Peyer's patch (tissue), 4 donors: ENCODE measurements at regions not wholly inside any gene's neighbourhood (a gene's known extent, or its start where the extent isn't known, plus 50 kb on each side); places are given as distances from the start of the nearest gene placed in this dataset.

Experiments used
- POLR2A ChIP-seq, 2 donors: fragments of 450-650 bp; IDR thresholded peaks; one replicate each; pipeline ENCODE4 v1.5.1; 2017; ENCODE audit warnings: antibody characterized with exemption in 2 of 2, mild to moderate bottlenecking in 2 of 2, moderate library complexity in 2 of 2
- TF ChIP-seq, protein P1 (sequence below), 6 experiments: fragments of 450-650 bp in 4 of 6; fragments of 200-600 bp in 2 of 6; sonication (generic) in 1 of 6; IDR thresholded peaks; one replicate each; pipeline ENCODE4 v1.5.1; 2017 to 2019; ENCODE audit warnings: antibody characterized with exemption in 6 of 6, mild to moderate bottlenecking in 3 of 6, moderate library complexity in 1 of 6

- TF ChIP-seq POLR2A (IDR thresholded peaks at IDR 0.05): no peak
- TF ChIP-seq, protein P1, sequence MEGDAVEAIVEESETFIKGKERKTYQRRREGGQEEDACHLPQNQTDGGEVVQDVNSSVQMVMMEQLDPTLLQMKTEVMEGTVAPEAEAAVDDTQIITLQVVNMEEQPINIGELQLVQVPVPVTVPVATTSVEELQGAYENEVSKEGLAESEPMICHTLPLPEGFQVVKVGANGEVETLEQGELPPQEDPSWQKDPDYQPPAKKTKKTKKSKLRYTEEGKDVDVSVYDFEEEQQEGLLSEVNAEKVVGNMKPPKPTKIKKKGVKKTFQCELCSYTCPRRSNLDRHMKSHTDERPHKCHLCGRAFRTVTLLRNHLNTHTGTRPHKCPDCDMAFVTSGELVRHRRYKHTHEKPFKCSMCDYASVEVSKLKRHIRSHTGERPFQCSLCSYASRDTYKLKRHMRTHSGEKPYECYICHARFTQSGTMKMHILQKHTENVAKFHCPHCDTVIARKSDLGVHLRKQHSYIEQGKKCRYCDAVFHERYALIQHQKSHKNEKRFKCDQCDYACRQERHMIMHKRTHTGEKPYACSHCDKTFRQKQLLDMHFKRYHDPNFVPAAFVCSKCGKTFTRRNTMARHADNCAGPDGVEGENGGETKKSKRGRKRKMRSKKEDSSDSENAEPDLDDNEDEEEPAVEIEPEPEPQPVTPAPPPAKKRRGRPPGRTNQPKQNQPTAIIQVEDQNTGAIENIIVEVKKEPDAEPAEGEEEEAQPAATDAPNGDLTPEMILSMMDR (IDR thresholded peaks at IDR 0.05): no peak
These were observed 1432.3 kb upstream of the SPRY2 start for GRCh38 chr13:81773263-81773662.
